ENCODE measurements at regions not wholly inside any gene's neighbourhood (a gene's known extent, or its start where the extent isn't known, plus 50 kb on each side); places are given as distances from the start of the nearest gene placed in this dataset.

DNA sequence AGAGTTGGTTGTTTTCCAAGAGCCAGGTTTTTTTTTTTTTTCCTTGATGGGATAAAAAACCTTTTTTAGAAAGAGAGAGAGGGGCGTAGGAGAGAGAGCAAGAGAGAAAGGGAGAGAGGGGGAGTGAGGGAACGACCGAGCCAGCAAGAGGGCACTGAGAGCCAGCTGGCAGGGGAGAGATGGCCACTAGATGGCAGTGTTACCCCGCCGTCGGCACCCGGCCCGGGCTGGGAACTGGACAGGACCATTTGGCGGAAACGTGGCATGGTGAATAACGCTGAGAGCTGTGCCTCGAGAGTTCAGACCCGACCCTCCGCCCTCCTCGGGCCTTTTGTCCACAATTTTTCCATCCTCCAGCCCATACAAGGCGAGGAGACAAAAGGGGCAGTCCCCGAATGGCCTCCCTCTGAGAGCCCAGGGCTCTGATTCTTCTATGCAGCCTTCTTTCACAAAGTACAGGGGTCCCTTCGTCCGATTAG is 286.7 kb upstream of the VRK2 start:
- TF ChIP-seq, protein P1, sequence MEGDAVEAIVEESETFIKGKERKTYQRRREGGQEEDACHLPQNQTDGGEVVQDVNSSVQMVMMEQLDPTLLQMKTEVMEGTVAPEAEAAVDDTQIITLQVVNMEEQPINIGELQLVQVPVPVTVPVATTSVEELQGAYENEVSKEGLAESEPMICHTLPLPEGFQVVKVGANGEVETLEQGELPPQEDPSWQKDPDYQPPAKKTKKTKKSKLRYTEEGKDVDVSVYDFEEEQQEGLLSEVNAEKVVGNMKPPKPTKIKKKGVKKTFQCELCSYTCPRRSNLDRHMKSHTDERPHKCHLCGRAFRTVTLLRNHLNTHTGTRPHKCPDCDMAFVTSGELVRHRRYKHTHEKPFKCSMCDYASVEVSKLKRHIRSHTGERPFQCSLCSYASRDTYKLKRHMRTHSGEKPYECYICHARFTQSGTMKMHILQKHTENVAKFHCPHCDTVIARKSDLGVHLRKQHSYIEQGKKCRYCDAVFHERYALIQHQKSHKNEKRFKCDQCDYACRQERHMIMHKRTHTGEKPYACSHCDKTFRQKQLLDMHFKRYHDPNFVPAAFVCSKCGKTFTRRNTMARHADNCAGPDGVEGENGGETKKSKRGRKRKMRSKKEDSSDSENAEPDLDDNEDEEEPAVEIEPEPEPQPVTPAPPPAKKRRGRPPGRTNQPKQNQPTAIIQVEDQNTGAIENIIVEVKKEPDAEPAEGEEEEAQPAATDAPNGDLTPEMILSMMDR (IDR thresholded peaks at IDR 0.05; ENCODE audit: low read length), result peak; percentile 86
- no peak for TF ChIP-seq EZH2 (optimal IDR thresholded peaks at IDR 0.05; ENCODE audit: low read depth, low read length)
